ENCODE measurements at regions not wholly inside any gene's neighbourhood (a gene's known extent, or its start where the extent isn't known, plus 50 kb on each side); places are given as distances from the start of the nearest gene placed in this dataset.
A peak's percentile ranks its signal among the peaks of the same experiment; 100 is the strongest.

- TF ChIP-seq AR (CRISPR knock-in tag; IDR thresholded peaks at IDR 0.05), result no peak
Observed at GRCh38 chr17:63032142-63032541, 66.1 kb downstream of the TANC2 start (continued).

- Mint-ChIP-seq H3K4me1 (peaks cover 18% of the 10 kb centered on the region), H3K36me3 (peaks cover 2% of the 10 kb centered on the region; the same call in 1 of the 2 replicates), H3K27me3 (ENCODE audit: low read depth) (no peaks in the 10 kb centered on the region), H3K27ac (no peak overlapping the region), H3K4me3 (no peak overlapping the region), H3K9me3 (peaks cover 14% of the 10 kb centered on the region)
- ATAC-seq (peak; percentile 82), DNase-seq (ENCODE audit: low spot score) (no peak)
- TF ChIP-seq ZNF232 (CRISPR knock-in tag; IDR thresholded peaks at IDR 0.05) (no peak), TEAD4 (CRISPR knock-in tag; IDR thresholded peaks at IDR 0.05) (no peak)
- TF ChIP-seq, protein P1, sequence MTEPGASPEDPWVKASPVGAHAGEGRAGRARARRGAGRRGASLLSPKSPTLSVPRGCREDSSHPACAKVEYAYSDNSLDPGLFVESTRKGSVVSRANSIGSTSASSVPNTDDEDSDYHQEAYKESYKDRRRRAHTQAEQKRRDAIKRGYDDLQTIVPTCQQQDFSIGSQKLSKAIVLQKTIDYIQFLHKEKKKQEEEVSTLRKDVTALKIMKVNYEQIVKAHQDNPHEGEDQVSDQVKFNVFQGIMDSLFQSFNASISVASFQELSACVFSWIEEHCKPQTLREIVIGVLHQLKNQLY (CRISPR knock-in tag; IDR thresholded peaks at IDR 0.05), result no peak
- CTCF ChIA-PET, result interaction anchor here (1.5 to 1.6 kb wide), 2 partner anchors 38 to 49 kb away, joined by 6 to 8 read pairs; no protein-coding TSS in a partner anchor
- POLR2A ChIA-PET, result interaction anchor here (0.6 kb wide), 2 partner anchors 11 to 302 kb away, joined by 4 to 6 read pairs; no protein-coding TSS in a partner anchor
Observed at GRCh38 chr17:63033142-63033541, 67.1 kb downstream of the TANC2 start.

- peaks cover 20% of the 10 kb centered on the region for H3K4me1 Mint-ChIP-seq
- TF ChIP-seq NFATC4 (CRISPR knock-in tag; IDR thresholded peaks at IDR 0.05) (no peak), FOXJ3 (CRISPR knock-in tag; IDR thresholded peaks at IDR 0.05; ENCODE audit: borderline replicate concordance) (no peak), ESRRA (CRISPR knock-in tag; IDR thresholded peaks at IDR 0.05; ENCODE audit: borderline replicate concordance) (no peak), NR1H2 (CRISPR knock-in tag; IDR thresholded peaks at IDR 0.05) (no peak), RELA (CRISPR knock-in tag; IDR thresholded peaks at IDR 0.05; ENCODE audit: borderline replicate concordance) (no peak), ZNF121 (CRISPR knock-in tag; IDR thresholded peaks at IDR 0.05) (no peak), IRF2 (CRISPR knock-in tag; IDR thresholded peaks at IDR 0.05; ENCODE audit: borderline replicate concordance, low read depth) (no peak), CBFB (CRISPR knock-in tag; IDR thresholded peaks at IDR 0.05; ENCODE audit: low read depth) (no peak), NR2C2 (CRISPR knock-in tag; IDR thresholded peaks at IDR 0.05) (no peak)
- TF ChIP-seq, protein P2, sequence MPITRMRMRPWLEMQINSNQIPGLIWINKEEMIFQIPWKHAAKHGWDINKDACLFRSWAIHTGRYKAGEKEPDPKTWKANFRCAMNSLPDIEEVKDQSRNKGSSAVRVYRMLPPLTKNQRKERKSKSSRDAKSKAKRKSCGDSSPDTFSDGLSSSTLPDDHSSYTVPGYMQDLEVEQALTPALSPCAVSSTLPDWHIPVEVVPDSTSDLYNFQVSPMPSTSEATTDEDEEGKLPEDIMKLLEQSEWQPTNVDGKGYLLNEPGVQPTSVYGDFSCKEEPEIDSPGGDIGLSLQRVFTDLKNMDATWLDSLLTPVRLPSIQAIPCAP (CRISPR knock-in tag; IDR thresholded peaks at IDR 0.05), result no peak
- ChIA-PET POLR2A (no interaction called here), CTCF (no interaction called here)
- H3K36me3 Mint-ChIP-seq, result peaks cover 2% of the 10 kb centered on the region; the same call in 1 of the 2 replicates
- peaks cover 14% of the 10 kb centered on the region for H3K9me3 Mint-ChIP-seq
- no peak overlapping the region for H3K27ac Mint-ChIP-seq
- ATAC-seq, result no peak
- H3K4me3 Mint-ChIP-seq, result no peak overlapping the region
- H3K27me3 Mint-ChIP-seq (ENCODE audit: low read depth), result no peaks in the 10 kb centered on the region
- no peak for DNase-seq (ENCODE audit: low spot score)
Observed at GRCh38 chr17:63035271-63035670, 69.2 kb downstream of the TANC2 start.

- H3K27me3 Mint-ChIP-seq (ENCODE audit: low read depth), result no peaks in the 10 kb centered on the region
- CTCF ChIA-PET, result no interaction called here
- POLR2A ChIA-PET, result no interaction called here
- TF ChIP-seq GTF2I (CRISPR knock-in tag; conservative IDR thresholded peaks at IDR 0.05) (no peak), ETV6 (CRISPR knock-in tag; IDR thresholded peaks at IDR 0.05) (no peak), E2F4 (CRISPR knock-in tag; IDR thresholded peaks at IDR 0.05; ENCODE audit: borderline replicate concordance, low read depth) (no peak), CBFB (CRISPR knock-in tag; IDR thresholded peaks at IDR 0.05; ENCODE audit: low read depth) (no peak), PREB (CRISPR knock-in tag; IDR thresholded peaks at IDR 0.05; ENCODE audit: borderline replicate concordance) (no peak), NR2C2 (CRISPR knock-in tag; IDR thresholded peaks at IDR 0.05) (no peak), ZNF671 (CRISPR knock-in tag; IDR thresholded peaks at IDR 0.05) (no peak), JUN (CRISPR knock-in tag; IDR thresholded peaks at IDR 0.05) (no peak), ZNF281 (CRISPR knock-in tag; IDR thresholded peaks at IDR 0.05) (no peak), NR1H2 (CRISPR knock-in tag; IDR thresholded peaks at IDR 0.05) (no peak), NR3C1 (CRISPR knock-in tag; conservative IDR thresholded peaks at IDR 0.05; ENCODE audit: low read depth) (no peak)
Observed at GRCh38 chr17:63035695-63036094, 69.7 kb downstream of the TANC2 start.

More at GRCh38 chr17:63035695-63036094, 69.7 kb downstream of the TANC2 start:
- Mint-ChIP-seq H3K4me3 (no peak overlapping the region), H3K9me3 (peaks cover 14% of the 10 kb centered on the region), H3K27ac (no peak overlapping the region), H3K36me3 (peaks cover 2% of the 10 kb centered on the region; the same call in 1 of the 2 replicates), H3K4me1 (peaks cover 21% of the 10 kb centered on the region)
- no peak for DNase-seq (ENCODE audit: low spot score)
- ATAC-seq, result no peak

Measured in WTC11 (cell line).